OCI-LY7 (cell line): ENCODE measurements at regions not wholly inside any gene's neighbourhood (a gene's known extent, or its start where the extent isn't known, plus 50 kb on each side); places are given as distances from the start of the nearest gene placed in this dataset.

Experiments
- BruUV-seq: library from RNA; stranded (reverse); fragments of 400-500 nt; replicated peaks from 2 replicates; lab custom pipeline; 2021; lab: Mats Ljungman, UMichigan
- CTCF ChIA-PET: fragments of 300-600 bp; sonication (Branson Sonifier 250); formaldehyde crosslinking; loops from one replicate; lab custom pipeline; 2022; ENCODE audit warnings: antibody characterized with exemption; ENCODE audit not compliant: unreplicated experiment; lab: Charles Lee
- POLR2A ChIA-PET: fragments of 300-600 bp; sonication (Branson Sonifier 250); formaldehyde crosslinking; loops from one replicate; lab custom pipeline; 2022; ENCODE audit warnings: antibody characterized with exemption; lab: Charles Lee
- DNase-seq: peaks from one replicate; pipeline ENCODE4 v3.0.0-alpha.2; 2015; ENCODE audit warnings: low spot score
- H2AFZ ChIP-seq: fragments of 200-600 bp; sonication (generic), shearing (Covaris generic); 2 replicates; pipeline ENCODE4 v1.6.1; 2014; ENCODE audit warnings: mild to moderate bottlenecking, antibody characterized with exemption, low read length, moderate library complexity
- H3K27ac ChIP-seq: fragments of 200-600 bp; sonication (generic); 2 replicates; pipeline ENCODE4 v1.5.1; 2014; ENCODE audit warnings: mixed run types, low read depth, mild to moderate bottlenecking, moderate library complexity, low read length, inconsistent platforms; ENCODE audit not compliant: poor library complexity, severe bottlenecking
- H3K36me3 ChIP-seq: fragments of 200-600 bp; sonication (generic); 2 replicates; pipeline ENCODE4 v1.6.1; 2014; ENCODE audit warnings: mild to moderate bottlenecking, antibody characterized with exemption, low read length, moderate library complexity, mixed read lengths; ENCODE audit not compliant: insufficient read depth
- H3K4me1 ChIP-seq: fragments of 200-600 bp; sonication (generic); 2 replicates; pipeline ENCODE4 v1.5.1; 2014; ENCODE audit warnings: mild to moderate bottlenecking, low read length; ENCODE audit not compliant: insufficient read depth, poor library complexity, severe bottlenecking
- H3K4me2 ChIP-seq: fragments of 200-600 bp; sonication (generic); 2 replicates; pipeline ENCODE4 v1.6.1; 2014; ENCODE audit warnings: mild to moderate bottlenecking, low read length
- H3K4me3 ChIP-seq: fragments of 200-600 bp; sonication (generic); 2 replicates; pipeline ENCODE4 v1.5.1; 2014; ENCODE audit warnings: mild to moderate bottlenecking, low read depth, low read length; ENCODE audit not compliant: poor library complexity, severe bottlenecking
- H3K79me2 ChIP-seq: fragments of 200-600 bp; sonication (generic); 2 replicates; pipeline ENCODE4 v1.6.1; 2016; ENCODE audit warnings: low read depth, mild to moderate bottlenecking, low read length, moderate library complexity, mixed read lengths; ENCODE audit not compliant: insufficient read depth
- H3K9me2 ChIP-seq: fragments of 200-600 bp; sonication (generic); 2 replicates; pipeline ENCODE4 v1.6.1; 2016; ENCODE audit warnings: mild to moderate bottlenecking, low read length, mixed read lengths; ENCODE audit not compliant: insufficient read depth
- H3K9me3 ChIP-seq: fragments of 200-600 bp; sonication (generic); 2 replicates; pipeline ENCODE4 v1.6.1; 2014; ENCODE audit warnings: mild to moderate bottlenecking, mixed run types, low read length, mixed read lengths
- H4K20me1 ChIP-seq: fragments of 200-600 bp; sonication (generic); 2 replicates; pipeline ENCODE4 v1.6.1; 2014; ENCODE audit warnings: mild to moderate bottlenecking, antibody characterized with exemption, low read length, moderate library complexity, mixed read lengths; ENCODE audit not compliant: insufficient read depth
- EZH2phosphoT487 ChIP-seq: fragments of 200-600 bp; sonication (generic); IDR thresholded peaks from 2 replicates; pipeline ENCODE4 v1.6.1; 2018; ENCODE audit warnings: low read depth, borderline replicate concordance, mild to moderate bottlenecking, mixed run types, antibody characterized with exemption, low read length, moderate library complexity, mixed read lengths
- intact Hi-C: fragments of 100-400 bp; cut with micrococcal nuclease; formaldehyde crosslinking; loops from one replicate; pipeline ENCODE4 v1.10.0; 2022; ENCODE audit not compliant: unreplicated experiment
- TF ChIP-seq, protein P1 (sequence below): fragments of 200-600 bp; sonication (generic); conservative IDR thresholded peaks from 2 replicates; pipeline ENCODE4 v1.5.1; 2014; ENCODE audit warnings: mild to moderate bottlenecking, antibody characterized with exemption, low read length, moderate library complexity, mixed read lengths

GRCh38 chr7:37514497-37514896 lies 65.8 kb upstream of the ELMO1 start:
- ChIA-PET POLR2A (no interaction called here), CTCF (no interaction called here)

DNA sequence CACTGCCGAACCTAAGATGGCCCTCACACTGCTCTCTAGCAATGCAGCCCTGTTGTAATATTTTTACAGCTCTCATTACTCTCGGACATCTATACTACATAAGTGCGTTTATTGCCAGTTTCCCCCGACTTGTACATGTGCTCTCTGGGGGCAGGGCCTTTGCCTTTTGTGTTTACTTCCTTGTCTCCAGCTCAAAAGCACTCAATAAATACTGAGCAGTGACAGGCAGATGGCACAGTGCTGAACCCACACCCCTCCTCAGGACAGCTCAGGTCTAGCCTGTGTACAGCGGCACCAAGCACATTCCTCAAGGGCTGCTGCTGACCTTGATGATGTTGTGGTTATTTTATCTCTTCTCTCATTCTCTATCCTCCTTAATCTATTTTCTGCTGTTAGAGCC lies 68.0 kb upstream of the ELMO1 start:
- H4K20me1 ChIP-seq, result no peaks in the 10 kb centered on the region
- ChIA-PET POLR2A (no interaction called here), CTCF (no interaction called here)
- no peaks in the 10 kb centered on the region for H3K79me2 ChIP-seq
- H3K4me3 ChIP-seq, result no peak overlapping the region
- H3K4me1 ChIP-seq, result no peaks in the 10 kb centered on the region
- BruUV-seq, result no TSS peak
- H3K9me2 ChIP-seq, result no peaks in the 10 kb centered on the region
- H3K27ac ChIP-seq, result no peak overlapping the region
- H2AFZ ChIP-seq, result no peak overlapping the region
- DNase-seq, result no peak
- H3K9me3 ChIP-seq, result no peaks in the 10 kb centered on the region
- no peaks in the 10 kb centered on the region for H3K36me3 ChIP-seq
- intact Hi-C loops, result no loop called here
- no peak overlapping the region for H3K4me2 ChIP-seq
- TF ChIP-seq, protein P1, sequence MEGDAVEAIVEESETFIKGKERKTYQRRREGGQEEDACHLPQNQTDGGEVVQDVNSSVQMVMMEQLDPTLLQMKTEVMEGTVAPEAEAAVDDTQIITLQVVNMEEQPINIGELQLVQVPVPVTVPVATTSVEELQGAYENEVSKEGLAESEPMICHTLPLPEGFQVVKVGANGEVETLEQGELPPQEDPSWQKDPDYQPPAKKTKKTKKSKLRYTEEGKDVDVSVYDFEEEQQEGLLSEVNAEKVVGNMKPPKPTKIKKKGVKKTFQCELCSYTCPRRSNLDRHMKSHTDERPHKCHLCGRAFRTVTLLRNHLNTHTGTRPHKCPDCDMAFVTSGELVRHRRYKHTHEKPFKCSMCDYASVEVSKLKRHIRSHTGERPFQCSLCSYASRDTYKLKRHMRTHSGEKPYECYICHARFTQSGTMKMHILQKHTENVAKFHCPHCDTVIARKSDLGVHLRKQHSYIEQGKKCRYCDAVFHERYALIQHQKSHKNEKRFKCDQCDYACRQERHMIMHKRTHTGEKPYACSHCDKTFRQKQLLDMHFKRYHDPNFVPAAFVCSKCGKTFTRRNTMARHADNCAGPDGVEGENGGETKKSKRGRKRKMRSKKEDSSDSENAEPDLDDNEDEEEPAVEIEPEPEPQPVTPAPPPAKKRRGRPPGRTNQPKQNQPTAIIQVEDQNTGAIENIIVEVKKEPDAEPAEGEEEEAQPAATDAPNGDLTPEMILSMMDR, result no peak
- TF ChIP-seq EZH2phosphoT487, result no peak

More at GRCh38 chr7:37514497-37514896, 65.8 kb upstream of the ELMO1 start:
- no peaks in the 10 kb centered on the region for H3K9me2 ChIP-seq
- no peak overlapping the region for H2AFZ ChIP-seq
- intact Hi-C loops, result no loop called here
- no peak for DNase-seq
- no peaks in the 10 kb centered on the region for H4K20me1 ChIP-seq
- no peak overlapping the region for H3K27ac ChIP-seq
- TF ChIP-seq, protein P1, result no peak
- no peak for TF ChIP-seq EZH2phosphoT487
- H3K9me3 ChIP-seq, result no peaks in the 10 kb centered on the region
- no peak overlapping the region for H3K4me2 ChIP-seq
- no peaks in the 10 kb centered on the region for H3K36me3 ChIP-seq
- H3K4me3 ChIP-seq, result no peak overlapping the region
- no peaks in the 10 kb centered on the region for H3K79me2 ChIP-seq
- BruUV-seq, result no TSS peak
- H3K4me1 ChIP-seq, result no peaks in the 10 kb centered on the region

- Histone ChIP-seq H3K4me1 (no peaks in the 10 kb centered on the region), H2AFZ (no peak overlapping the region), H3K4me3 (no peak overlapping the region), H3K79me2 (no peaks in the 10 kb centered on the region), H3K27ac (no peak overlapping the region), H4K20me1 (no peaks in the 10 kb centered on the region), H3K36me3 (no peaks in the 10 kb centered on the region), H3K9me3 (no peaks in the 10 kb centered on the region), H3K4me2 (no peak overlapping the region), H3K9me2 (no peaks in the 10 kb centered on the region)
- intact Hi-C loops, result no loop called here
- CTCF ChIA-PET, result no interaction called here
- BruUV-seq, result no TSS peak
- POLR2A ChIA-PET, result no interaction called here
- no peak for TF ChIP-seq EZH2phosphoT487
- TF ChIP-seq, protein P1, result no peak
- no peak for DNase-seq
Measured at GRCh38 chr7:37518266-37518665, 69.6 kb upstream of the ELMO1 start.
